ENCODE measurements at regions not wholly inside any gene's neighbourhood (a gene's known extent, or its start where the extent isn't known, plus 50 kb on each side); places are given as distances from the start of the nearest gene placed in this dataset.
"Not testable (repeated sequence)": the region's sequence is repeated elsewhere in the genome, so short reads cannot be mapped to it uniquely, and the experiment has no call there.

GRCh38 chr7:10507032-10507431 lies 466.6 kb upstream of the PHF14 start:
- DNase-seq: no peak

- no peak for DNase-seq
These were observed 452.4 kb upstream of the PHF14 start for GRCh38 chr7:10521306-10521705.

- not testable (repeated sequence) for DNase-seq
These were observed 440.2 kb upstream of the PHF14 start for GRCh38 chr7:10533429-10533828.

GRCh38 chr7:10536561-10536960 lies 437.1 kb upstream of the PHF14 start:
- no peak for DNase-seq

GRCh38 chr7:10537764-10538163 lies 435.9 kb upstream of the PHF14 start:
- DNase-seq: no peak

GRCh38 chr7:10557375-10557774 lies 416.3 kb upstream of the PHF14 start:
- DNase-seq: no peak

GRCh38 chr7:10560497-10560896 lies 413.2 kb upstream of the PHF14 start:
- no peak for DNase-seq

GRCh38 chr7:10568891-10569290 lies 404.8 kb upstream of the PHF14 start:
- DNase-seq: no peak

GRCh38 chr7:10571759-10572158 lies 401.9 kb upstream of the PHF14 start:
- DNase-seq: no peak

- no peak for DNase-seq
These were observed 395.8 kb upstream of the PHF14 start for GRCh38 chr7:10577866-10578374.

GRCh38 chr7:10579561-10579960 lies 394.1 kb upstream of the PHF14 start:
- DNase-seq: no peak

- DNase-seq: no peak
These were observed 388.8 kb upstream of the PHF14 start for GRCh38 chr7:10584886-10585285.

- no peak for DNase-seq
These were observed 385.6 kb upstream of the PHF14 start for GRCh38 chr7:10588084-10588483.

- no peak for DNase-seq
These were observed 381.1 kb upstream of the PHF14 start for GRCh38 chr7:10592604-10593003.

- no peak for DNase-seq
These were observed 380.6 kb upstream of the PHF14 start for GRCh38 chr7:10593080-10593479.

GRCh38 chr7:10596827-10597226 lies 376.8 kb upstream of the PHF14 start:
- no peak for DNase-seq

GRCh38 chr7:10604128-10604527 lies 369.5 kb upstream of the PHF14 start:
- DNase-seq: no peak

GRCh38 chr7:10612950-10613349 lies 360.7 kb upstream of the PHF14 start:
- no peak for DNase-seq

- DNase-seq: no peak
These were observed 354.7 kb upstream of the PHF14 start for GRCh38 chr7:10618953-10619352.

GRCh38 chr7:10632712-10633111 lies 341.0 kb upstream of the PHF14 start:
- DNase-seq: no peak

GRCh38 chr7:10634239-10634638 lies 339.4 kb upstream of the PHF14 start:
- no peak for DNase-seq

GRCh38 chr7:10637991-10638390 lies 335.7 kb upstream of the PHF14 start:
- no peak for DNase-seq

- no peak for DNase-seq
These were observed 330.1 kb upstream of the PHF14 start for GRCh38 chr7:10643545-10643944.

- DNase-seq: no peak
These were observed 328.8 kb upstream of the PHF14 start for GRCh38 chr7:10644849-10645248.

- no peak for DNase-seq
These were observed 327.5 kb upstream of the PHF14 start for GRCh38 chr7:10646194-10646593.

- DNase-seq: no peak
These were observed 325.4 kb upstream of the PHF14 start for GRCh38 chr7:10648289-10648688.
